GM04504 (cell line): ENCODE measurements at regions not wholly inside any gene's neighbourhood (a gene's known extent, or its start where the extent isn't known, plus 50 kb on each side); places are given as distances from the start of the nearest gene placed in this dataset.
A peak's percentile ranks its signal among the peaks of the same experiment; 100 is the strongest.

Source experiments
- DNase-seq: peaks from one replicate; pipeline ENCODE4 v3.0.0-alpha.2; 2012; ENCODE audit warnings: low read depth

DNA sequence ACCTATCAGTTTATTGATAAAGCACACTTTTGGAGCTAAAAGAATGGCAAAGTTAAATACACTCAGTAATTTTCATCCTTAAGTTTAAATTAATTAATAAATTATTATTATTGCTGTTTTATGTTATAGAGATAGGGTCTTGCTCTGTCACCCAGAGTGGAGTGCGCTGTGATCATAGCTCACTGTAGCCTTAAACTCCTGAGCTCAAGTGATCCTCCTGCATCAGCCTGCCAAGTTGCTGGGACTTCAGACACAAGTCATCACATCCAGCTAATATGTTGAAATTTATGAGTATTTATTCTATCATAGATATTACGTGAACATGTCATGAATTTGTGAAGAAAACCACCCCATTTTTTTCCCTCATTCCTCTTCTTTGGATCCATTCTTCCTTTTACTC is 64.2 kb downstream of the GJA1 start:
- DNase-seq: no peak

DNA sequence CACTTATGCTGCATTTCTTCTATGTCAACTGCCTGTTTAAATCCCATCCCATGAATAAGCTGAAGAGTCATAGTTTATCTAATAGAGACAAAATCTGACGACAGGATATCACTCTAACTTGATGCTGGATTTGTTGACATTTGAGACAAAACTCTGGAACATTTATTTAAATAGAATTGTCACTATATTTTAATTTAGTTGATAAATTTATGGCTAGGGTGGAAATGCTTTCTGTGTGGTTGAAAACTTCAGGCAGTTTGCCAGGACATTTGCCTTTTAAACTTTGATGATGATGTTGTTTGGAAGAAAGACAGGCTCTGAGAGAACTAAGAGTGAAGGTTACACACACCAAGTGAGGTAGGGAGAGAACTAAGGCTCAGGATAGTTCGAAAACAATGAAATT is 68.1 kb downstream of the GJA1 start:
- DNase-seq: no peak

DNA sequence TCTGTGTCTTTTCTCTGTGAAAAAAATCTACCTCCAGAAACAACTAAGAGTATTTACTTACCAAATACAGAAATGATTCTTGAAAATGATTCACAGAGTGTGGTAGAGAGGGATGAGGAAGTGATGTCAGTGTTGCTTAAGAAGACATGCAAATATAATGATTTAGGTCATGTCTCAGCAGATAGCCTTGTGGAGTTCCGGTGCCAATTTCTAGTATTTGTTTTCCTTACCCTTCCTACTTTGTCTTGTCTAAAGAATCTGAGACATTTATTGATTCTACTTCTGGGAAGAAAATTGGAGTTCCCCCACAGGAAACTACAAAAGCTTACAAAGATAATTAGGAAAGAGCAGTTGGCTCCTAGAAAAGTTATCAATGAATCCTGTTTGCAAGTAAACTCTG is 68.8 kb downstream of the GJA1 start:
- DNase-seq: no peak

DNA sequence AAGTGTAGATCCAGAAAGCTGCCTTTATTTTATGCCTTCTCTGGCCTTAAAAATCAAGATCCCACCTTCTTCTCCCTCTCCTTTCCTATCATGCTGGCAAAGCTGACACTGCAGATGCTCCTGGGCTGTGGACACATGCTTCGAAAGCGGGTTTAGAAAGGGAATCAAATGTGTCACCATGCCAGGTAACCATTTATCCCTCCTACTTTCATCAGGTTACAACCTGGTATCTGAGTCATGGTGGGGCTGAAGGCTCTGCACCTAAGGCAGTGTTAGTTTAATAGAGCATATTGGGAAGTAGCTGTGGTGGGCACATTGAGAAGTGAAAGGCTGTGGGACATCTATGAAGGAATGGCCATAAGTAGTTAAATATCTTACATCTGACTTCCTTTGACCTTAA is 69.8 kb downstream of the GJA1 start:
- DNase-seq: no peak

DNA sequence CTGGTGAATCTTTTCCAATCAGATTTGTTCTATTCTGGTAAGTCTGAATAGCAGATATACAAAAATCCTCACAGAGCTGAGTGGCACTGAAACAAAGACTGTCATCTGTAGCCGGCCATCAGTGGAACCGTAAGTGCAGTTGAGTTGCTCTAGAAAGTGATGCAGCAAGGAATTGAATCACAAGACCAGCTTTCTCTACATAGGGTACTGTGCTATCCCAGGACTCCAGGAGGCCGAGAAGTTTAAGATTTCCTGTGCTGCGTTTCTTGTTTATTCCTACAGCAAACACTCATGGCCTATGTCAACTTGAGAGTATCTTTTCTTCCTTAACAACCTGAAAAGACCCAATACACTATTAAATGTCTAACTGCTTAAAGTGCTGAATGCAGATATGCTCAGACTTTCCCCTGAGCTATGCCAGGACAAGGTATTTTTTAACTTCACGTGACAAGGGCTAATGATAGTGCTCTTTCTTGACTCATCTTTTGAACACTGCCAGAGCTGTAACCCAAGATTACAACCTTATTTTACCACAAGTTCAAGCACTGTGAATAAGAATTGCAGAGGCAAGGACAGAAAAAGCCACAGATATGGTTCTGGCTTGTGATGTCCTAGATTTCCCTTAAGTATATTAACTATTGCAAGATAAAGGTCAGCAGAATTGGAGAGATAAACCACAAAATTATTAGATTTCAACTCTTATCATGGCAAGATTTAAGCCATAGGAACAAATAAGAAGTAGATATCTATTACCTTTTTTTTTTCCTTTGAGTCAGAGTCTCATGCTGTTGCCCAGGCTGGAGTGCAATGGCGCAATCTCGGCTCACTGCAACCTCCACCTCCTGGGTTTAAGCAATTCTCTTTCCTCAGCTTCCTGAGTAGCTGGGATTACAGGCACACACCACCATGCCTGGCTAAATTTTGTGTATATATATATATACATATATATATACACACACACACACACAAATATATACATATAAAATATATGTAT is 71.6 kb downstream of the GJA1 start:
- DNase-seq: no peak

DNA sequence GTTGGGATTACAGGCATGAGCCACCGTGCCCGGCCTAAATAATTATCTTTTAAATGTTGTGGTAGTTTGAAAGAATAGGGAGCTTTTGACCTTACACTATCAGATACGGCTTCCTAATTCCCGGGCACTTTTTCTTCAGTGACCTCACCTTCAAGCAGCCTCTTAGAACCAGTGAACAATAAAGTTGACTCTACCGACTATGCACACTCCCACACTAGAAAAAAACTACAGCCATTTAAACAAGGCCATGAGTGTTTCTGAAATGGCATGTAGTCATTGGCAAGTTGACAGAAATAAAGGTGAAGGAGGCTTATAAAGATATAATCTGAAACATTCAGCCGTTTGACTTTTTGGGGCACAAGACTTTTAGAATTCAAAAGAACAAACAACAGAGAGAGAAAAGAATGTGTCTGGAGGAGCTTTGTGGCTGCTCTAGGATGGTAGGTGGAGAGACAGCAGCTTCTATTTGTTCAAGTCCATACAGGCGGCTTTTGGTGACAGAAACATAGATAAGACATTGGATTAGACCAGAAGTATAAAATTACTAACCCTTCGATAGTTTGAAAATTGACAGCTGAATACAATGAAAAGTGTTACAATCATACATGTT is 75.2 kb downstream of the GJA1 start:
- DNase-seq: no peak

DNA sequence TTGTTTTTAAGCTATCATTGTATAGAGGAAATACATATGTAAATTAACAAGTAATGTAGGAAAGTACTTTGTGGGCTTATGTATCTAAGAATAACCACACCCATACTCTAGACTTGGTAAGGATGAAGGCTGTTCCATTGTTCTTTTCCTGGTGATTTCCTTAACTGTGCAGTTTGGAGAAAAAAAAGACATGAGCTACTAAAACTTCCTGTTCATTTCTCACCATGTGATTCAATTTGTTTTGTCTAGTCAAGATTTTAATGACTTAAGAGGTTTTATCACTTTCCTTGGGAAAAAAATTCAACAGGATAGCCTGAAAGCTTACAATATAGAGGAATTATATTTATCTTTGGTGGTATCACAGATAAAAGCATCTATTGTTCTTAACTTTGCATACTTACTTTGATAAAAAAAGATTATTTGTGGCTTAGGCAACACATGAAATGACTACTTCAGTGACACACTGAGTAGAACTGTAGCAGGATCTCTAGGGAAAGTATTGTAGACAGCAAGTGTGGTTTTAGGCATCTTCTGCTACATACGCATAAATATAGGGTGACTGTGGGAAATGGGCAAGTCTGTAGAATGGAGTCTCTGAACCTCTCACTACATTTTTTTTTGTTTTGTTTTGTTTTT is 80.3 kb downstream of the GJA1 start:
- no peak for DNase-seq

DNA sequence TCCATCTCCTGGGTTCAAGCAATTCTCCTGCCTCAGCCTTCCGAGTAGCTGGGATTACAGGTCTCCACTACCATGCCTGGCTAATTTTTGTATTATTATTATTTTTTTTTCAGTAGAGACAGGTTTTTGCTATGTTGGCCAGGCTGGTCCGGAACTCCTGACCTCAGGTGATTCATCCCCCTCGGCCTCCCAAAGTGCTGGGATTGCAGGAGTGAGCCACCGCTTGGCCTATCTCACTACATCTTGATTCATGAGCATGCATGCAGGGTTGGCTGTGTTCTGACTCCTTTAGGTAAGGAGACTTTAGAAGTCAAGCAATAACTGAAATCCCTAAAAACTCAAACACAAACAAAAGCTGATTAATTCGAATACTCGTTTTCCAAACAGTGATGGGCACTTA is 80.9 kb downstream of the GJA1 start:
- DNase-seq: no peak

DNA sequence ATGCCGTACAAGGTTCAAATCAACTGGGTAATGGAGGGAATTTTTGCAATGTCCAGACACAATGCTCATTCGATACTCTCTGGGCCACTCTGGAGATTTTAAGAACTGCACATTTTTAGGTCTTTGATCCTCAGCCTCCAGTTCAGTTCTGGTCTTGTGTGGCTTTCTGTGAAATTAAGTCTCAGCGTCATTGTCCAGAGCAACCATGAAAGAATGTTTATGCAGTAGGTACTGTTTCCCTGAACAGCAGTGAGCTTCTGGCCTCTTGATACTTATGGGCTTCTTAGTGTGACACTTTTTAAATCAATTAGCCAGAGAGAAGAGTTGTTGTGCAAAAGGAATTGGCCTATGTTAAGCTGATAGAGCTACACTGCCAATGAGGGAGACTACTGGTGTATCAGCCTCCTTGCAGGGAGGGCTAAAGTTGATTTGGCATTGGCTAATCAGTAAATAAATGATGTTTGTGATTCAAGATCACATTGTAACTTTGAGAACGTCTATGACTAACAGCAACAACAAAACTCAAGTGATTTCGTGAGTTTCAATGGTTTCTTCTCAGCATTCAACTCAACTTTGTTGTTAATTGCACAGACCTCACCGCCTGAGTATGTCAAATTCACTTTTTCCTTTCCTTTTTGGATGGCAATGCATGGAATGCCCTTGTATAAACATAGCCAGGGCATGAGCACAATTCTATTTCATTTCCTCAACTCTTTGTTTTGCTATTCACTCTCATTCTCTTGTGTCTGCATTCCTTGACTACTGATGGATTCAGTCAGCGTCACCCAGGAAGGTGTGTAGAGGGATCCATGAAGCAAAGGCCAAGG is 85.1 kb downstream of the GJA1 start:
- DNase-seq: no peak

DNA sequence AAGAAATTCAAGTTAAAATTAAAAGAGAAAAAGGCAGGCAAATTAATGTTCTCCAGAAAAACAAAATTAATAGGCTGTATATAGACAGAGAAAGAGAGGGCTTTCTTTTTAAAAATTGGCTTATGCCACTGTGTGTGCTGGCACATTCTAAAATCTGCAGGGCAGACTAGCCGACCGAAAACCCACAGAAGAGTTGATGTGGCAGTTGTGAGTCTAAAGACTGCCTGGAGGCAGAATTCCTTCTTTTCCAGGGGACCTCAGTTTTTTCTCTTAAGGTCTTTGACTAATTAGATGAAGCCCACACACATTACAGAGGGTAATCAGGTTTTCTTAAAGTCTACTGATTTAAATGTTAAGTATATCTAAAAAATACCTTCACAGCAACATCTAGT is 85.7 kb downstream of the GJA1 start:
- DNase-seq: no peak

DNA sequence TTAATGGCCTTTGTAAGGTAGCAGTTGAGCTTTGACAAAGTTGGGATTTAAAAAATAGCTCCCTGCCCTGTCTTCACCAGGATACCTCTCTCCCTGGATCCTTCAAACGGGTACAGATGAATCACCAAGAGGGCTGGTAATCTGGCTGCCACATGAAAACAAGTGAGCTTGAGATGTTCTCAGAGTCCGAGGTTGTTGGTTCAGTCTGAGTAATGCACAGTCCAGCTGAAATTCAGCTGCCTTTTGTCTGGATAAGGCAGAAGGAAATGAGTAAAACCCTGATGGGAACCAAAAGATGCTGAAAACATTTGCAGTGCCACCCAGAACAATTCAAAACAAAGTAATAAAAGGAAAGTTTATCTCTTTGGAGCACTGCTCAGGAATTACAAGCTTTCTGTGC is 86.8 kb downstream of the GJA1 start:
- DNase-seq: peak; percentile 86

DNA sequence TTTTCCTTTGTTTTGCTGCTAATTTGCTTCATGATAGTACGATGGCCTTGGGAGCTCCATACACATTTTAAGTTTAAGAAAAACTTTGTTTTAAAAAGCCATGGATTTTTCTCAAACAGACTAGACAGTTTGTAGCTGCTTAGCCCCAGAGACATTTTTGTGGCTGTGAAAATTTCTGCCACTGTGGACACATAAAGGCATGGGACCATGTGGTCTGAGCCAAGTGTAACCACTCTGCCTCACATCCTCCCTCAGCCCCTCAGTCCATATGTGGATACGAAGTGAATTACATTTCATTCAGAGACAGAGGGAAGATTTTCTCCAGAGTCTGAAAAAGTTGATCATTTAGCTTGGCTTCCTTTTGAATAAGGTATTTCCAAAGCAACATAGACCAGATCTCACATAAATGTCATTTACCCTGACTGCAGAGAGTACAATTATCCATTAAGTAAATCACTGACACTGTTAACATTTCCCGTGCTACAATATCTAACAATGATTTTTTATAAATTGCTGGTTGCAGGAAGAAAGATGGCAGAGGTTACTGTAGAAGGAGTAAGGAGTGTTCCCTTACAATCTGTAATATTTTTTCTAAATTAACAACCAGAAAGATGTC is 87.4 kb downstream of the GJA1 start:
- no peak for DNase-seq

DNA sequence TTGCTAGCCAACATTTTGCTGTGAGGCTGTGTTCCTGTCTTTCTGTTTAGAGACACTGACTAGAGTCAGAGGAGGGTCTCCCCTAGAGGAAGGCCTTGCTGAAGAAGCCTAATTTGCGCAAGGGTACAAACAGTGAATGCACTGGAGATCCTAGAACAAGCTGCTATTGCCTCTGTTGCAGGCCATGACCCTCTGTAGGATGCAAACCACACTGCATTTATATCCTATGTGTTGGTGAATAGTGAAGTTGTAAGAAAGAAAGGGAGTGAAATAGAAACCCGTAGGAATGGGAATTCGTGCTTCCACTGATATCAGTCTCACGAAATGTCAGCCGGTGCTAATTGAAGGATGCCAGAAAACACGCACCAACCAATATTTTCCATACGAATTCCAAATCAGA is 88.2 kb downstream of the GJA1 start:
- no peak for DNase-seq

DNA sequence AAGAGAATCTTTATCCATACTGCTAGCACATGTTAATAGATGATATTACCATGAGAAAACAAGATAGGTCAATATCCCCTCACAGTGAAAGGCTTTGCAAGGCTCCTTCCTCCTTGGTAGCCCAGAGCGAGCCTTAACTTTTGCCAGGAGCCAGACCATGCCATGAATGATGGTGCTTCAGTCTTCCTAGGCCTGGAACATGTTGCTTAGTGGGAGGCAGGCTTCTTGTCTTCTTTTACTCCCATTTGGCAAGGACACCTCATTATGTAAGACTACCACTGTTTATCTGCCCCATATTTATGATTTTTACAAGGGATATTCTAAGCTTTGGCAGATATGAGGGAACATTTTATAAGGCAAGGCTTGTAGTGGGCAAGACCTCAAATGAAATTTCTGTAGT is 90.8 kb downstream of the GJA1 start:
- no peak for DNase-seq

DNA sequence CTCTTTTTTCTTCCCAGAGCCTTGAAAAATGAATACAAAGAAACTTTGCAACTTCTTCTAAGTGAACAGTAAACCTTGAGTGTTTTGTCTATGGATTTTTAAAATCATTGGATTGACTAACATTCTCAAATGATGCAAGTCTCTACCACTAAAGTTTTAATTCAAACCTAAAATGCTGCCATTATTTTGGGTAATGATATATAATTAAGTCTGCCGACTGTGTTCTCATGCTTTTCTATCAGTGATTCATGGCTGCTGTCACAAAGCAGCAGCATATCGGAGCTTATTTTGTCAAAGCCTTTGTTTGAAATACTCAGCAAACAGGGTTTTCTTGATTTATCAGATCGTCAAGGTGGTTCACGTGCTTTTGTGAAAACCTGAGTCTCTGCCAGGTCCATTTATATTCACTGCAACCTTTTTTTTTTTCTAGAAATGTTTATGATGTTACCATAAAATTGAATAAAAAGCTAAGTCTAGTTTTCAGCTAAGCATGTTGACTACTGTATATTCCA is 96.3 kb downstream of the GJA1 start:
- no peak for DNase-seq

DNA sequence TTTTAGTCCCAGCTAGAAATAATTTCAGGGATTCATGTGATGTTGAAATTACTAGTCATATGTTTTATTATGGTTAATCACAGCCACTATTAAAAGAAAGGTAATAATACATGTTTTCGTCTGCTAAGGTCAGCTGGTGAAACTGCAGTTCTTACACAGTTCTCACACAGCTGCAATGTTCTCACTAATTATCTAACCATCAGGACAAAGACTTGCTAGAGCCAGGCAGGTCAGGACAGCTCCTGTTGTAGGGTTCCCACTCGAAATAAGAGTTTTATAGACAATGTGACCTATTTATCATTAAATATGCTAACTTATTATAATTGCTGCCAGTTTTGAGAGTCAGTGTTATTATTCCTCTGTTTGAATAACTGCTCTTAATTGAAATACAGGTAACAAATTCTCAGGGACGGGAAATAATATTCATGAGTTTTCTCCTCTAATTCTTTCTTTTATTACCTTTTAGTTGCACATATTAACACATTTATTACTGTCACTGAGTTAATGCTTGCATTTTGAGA is 97.9 kb downstream of the GJA1 start:
- no peak for DNase-seq

DNA sequence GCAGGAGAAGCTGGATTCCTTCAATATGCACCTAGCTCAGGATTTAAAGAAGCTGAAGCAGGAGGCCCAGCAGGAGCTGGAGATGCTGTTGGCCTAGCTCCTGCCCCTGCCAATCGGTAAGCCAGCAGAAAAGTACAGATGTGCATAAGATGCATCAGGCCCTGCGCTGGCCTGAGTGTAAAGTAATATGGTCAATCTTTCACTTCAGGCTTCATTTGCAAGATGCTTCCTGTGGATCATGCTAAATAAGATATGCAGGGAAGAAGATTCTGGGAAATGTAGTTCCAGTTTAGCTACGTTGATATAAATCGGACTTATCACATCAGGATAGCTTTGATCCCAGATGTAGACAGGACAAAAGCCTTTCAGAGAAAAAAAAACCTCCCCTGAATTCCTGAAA is 100.3 kb downstream of the GJA1 start:
- DNase-seq: no peak

DNA sequence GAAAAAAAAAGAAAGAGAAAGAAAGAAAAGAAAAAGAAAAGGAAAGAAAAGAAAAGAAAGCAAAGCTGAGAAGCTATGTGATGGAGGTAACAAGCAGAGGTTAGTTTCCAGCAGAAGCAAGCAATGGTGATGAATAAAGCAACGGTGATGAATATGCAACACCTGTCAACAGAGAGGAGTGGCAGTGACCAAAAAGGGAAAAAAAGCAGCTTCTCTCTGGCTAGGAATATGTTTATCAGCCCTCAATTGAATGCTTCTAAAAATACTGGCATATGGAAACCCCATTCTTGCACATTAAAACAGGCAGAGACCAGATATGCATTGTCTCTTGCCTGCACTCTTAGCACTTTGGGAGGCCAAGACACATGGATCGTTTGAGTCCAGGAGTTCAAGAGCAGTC is 100.9 kb downstream of the GJA1 start:
- DNase-seq: no peak

DNA sequence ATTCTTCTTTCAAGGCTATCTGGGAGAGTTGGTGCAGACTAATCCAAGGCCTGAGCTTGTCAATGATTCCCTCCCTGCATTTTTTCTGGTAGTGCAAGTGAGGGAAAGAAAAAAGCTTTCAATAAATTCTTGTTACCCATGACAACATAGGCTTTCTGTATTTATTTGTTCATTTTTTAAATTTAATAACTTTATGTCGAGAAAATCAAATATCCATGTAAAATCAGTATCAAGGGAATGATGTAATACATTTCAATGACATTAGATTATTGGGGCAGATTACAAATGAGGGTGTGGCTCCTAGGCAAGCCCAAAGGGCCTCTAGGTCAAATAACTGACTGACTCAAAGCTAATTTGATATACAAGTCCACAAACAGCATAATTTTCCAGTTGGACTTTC is 104.0 kb downstream of the GJA1 start:
- DNase-seq: no peak

DNA sequence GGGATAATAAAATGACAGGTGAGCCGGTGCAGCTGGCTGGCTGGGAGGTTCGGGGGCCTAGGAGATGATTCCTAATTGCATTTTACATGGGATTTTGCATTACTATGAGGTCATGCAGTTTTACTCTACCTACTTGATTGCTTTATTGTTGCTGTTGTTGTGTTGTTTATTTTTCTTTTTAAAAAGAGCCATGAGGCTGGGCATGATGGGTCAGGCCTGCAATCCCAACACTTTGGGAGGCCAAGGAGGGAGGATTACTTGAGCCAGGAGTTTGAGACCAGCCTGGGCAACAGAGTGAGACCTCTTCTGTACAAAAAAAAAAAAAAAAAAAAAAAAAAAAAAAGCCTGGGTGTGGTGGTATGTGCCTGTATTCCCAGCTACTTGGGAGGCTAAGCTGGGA is 104.8 kb downstream of the GJA1 start:
- no peak for DNase-seq

DNA sequence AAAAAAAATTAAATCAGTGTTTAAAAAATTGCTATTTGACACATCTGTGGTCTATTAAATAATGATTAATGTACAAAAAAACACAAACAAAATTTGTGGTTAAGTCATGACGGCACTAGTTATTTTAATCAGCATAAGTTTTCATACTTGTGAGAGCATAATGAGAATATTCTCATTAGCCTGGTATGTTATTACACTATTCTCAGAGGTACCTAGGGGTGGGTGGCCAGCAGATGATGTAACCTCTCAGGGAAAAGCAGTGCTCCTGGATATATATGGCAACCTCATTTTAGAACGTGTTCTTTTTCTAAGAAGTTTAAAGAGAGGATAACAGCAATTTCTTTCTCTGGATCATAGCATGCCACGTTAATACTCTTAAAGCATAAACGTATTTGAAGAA is 109.2 kb downstream of the GJA1 start:
- no peak for DNase-seq
